RWPE1 (cell line): ENCODE measurements at regions not wholly inside any gene's neighbourhood (a gene's known extent, or its start where the extent isn't known, plus 50 kb on each side); places are given as distances from the start of the nearest gene placed in this dataset.
A peak's percentile ranks its signal among the peaks of the same experiment; 100 is the strongest.

ENCODE experiments used
- CTCF ChIA-PET: fragments of 350-600 bp; sonication (Branson Sonifier 250); formaldehyde crosslinking; extraction: SDS; loops from one replicate; lab custom pipeline; 2021; lab: Yijun Ruan, JAX
- POLR2A ChIA-PET: fragments of 400-600 bp; formaldehyde crosslinking; extraction: SDS; loops from one replicate; lab custom pipeline; 2020; ENCODE audit warnings: antibody characterized with exemption; ENCODE audit not compliant: low non-redundant PET; lab: Yijun Ruan, JAX
- DNase-seq: peaks from one replicate; pipeline ENCODE4 v3.0.0; 2012; ENCODE audit warnings: low spot score
- H3K27ac ChIP-seq: fragments of 450-650 bp; 2 replicates; pipeline ENCODE4 v1.5.1; 2017
- TF ChIP-seq, protein P1 (sequence below): fragments of 450-650 bp; conservative IDR thresholded peaks from 2 replicates; pipeline ENCODE4 v1.5.1; 2017; ENCODE audit warnings: low read depth, mild to moderate bottlenecking

DNA sequence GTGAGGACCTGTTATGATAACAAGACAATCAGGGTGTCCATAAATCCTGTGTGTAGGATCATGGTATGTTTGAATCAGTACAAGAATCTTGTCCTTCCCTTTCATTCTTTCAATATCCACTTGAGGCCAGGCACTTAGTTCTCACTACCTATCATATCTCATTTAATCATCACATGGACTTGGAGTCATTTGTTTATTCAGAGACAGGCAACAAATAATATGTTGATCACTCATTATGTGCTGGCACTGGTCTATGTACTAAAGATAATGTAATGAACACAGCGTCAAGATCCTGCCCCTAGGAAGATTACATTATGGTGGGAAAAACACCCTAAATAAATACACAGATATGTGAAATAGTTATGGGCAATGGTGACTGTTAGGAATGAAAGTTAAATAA is 342.6 kb downstream of the LPIN1 start:
- TF ChIP-seq, protein P1, sequence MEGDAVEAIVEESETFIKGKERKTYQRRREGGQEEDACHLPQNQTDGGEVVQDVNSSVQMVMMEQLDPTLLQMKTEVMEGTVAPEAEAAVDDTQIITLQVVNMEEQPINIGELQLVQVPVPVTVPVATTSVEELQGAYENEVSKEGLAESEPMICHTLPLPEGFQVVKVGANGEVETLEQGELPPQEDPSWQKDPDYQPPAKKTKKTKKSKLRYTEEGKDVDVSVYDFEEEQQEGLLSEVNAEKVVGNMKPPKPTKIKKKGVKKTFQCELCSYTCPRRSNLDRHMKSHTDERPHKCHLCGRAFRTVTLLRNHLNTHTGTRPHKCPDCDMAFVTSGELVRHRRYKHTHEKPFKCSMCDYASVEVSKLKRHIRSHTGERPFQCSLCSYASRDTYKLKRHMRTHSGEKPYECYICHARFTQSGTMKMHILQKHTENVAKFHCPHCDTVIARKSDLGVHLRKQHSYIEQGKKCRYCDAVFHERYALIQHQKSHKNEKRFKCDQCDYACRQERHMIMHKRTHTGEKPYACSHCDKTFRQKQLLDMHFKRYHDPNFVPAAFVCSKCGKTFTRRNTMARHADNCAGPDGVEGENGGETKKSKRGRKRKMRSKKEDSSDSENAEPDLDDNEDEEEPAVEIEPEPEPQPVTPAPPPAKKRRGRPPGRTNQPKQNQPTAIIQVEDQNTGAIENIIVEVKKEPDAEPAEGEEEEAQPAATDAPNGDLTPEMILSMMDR = no peak
- CTCF ChIA-PET = no interaction called here

DNA sequence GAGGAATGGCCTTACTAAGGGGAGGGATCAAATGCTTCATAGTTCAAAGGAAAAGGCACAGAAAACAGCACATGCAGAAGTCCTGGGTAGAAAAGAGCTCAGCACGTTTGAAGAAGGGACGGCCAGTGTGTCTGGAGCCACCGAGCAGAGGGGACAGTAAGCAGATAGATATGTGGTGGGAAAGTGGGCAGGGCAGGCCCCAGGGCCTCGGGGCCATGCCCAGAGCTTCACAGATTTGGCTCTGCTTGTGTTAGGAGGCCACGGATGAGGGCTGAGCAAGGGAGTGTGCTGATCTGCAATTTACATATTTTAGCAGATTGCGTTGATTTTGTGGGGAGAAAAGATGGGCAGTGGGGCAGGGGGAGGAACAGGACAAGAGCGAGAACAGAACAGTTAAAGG is 343.1 kb downstream of the LPIN1 start:
- TF ChIP-seq, protein P1 = no peak
- no peak for DNase-seq
- no peak overlapping the region for H3K27ac ChIP-seq
- ChIA-PET POLR2A (no interaction called here), CTCF (no interaction called here)

More for the DNA sequence above, 342.6 kb downstream of the LPIN1 start:
- no peak overlapping the region for H3K27ac ChIP-seq
- no peak for DNase-seq
- POLR2A ChIA-PET = no interaction called here

DNA sequence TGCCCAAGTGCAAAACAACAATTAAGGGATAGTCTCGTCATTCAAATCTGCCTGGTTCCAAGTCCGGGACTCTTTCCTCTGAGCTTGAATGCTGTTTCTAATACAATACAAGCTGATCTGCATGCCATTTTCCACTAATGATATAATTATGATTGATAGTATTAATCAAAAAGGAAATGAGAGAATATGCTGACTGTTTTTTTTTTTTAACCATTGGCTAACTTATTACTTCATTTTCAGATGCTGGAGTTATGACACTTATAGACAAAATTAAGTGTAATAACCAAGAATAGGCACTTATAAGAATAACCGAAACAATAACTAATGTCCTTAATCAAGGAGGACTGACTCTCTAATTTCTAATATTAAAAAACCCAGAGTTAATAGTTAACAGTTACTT is 343.6 kb downstream of the LPIN1 start:
- CTCF ChIA-PET = no interaction called here
- TF ChIP-seq, protein P1 = no peak

DNA sequence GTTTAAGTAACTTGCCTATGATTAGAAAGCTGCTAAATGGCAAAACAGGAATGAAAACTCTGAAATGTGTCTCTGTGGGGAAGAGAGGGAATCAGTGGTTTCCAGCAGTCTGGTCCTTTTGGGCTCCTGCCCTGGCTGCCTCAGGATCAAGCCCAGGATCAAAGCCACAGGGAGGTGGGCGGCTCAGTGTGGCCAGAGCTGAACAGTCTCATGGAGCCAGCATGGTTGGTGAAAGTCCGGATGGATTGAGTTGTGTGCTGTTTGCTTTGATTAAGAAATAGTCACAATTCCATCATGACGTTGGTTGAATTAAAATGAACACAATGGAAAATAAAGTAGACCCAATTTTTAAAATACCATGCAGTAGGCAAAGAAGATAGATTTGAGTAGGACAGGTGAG is 344.2 kb downstream of the LPIN1 start:
- TF ChIP-seq, protein P1 = no peak
- ChIA-PET CTCF (no interaction called here), POLR2A (no interaction called here)
- no peak overlapping the region for H3K27ac ChIP-seq
- DNase-seq = no peak

More for the DNA sequence above, 343.6 kb downstream of the LPIN1 start:
- no peak for DNase-seq
- POLR2A ChIA-PET = no interaction called here
- H3K27ac ChIP-seq = no peak overlapping the region

DNA sequence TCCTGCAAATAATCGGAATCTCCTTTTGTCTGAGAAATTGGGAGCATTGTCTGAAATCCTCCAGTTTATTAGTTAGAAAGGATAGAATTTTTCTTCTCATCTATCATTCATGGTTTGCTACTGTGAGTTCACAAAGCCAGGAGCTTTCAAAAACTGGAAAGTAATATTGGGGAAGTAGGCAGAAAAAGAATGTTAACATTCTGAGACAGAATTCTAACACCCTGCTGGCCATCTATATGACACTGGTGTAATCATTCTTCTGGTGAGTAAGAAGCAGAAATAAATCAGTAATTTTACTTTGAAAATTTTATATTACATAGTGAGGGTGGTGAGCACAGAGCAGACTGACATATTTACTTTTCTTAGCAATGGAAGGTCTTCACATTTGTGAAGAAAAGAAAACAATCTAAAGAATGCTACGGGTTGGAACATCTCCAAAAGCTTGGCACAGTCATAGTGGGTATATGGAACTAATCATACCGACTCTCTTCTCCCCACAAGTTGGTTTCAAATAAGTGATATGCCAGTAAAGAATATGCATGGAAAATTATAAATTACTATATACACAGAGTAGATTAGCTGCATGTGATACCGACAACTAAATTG is 344.9 kb downstream of the LPIN1 start:
- DNase-seq = peak; percentile 20
- CTCF ChIA-PET = no interaction called here
- H3K27ac ChIP-seq = no peak overlapping the region
- TF ChIP-seq, protein P1 = no peak
- POLR2A ChIA-PET = no interaction called here

DNA sequence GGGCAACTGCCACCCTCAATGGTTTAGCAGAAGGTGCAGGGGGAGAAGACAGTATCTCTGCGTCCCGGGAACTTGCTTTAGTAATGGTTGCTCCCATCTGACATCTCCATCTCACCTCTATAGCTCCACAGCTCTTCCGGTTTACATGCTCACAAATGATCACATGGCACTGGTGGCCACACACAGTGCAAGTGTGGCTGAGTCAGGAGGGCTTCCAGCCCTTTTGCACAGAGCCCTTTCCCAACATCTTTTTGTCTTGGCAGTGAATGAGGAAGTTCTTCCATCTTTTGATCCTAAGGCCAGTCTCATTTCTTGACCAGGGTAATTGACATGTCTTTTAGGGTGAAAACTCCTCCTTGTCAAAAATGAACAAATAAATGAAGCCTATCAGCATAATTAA is 347.7 kb downstream of the LPIN1 start:
- POLR2A ChIA-PET = no interaction called here
- no peak for DNase-seq
- TF ChIP-seq, protein P1 = no peak
- CTCF ChIA-PET = no interaction called here
- no peak overlapping the region for H3K27ac ChIP-seq
